DOHH2 (cell line): ENCODE measurements at regions not wholly inside any gene's neighbourhood (a gene's known extent, or its start where the extent isn't known, plus 50 kb on each side); places are given as distances from the start of the nearest gene placed in this dataset.

ENCODE experiments used
- H3F3A ChIP-seq: fragments of 200-600 bp; sonication (generic), shearing (Covaris generic); 2 replicates; pipeline ENCODE4 v1.6.0; 2016; ENCODE audit warnings: antibody characterized with exemption, mild to moderate bottlenecking; ENCODE audit not compliant: control insufficient read depth, insufficient read depth
- H3K27ac ChIP-seq: fragments of 200-600 bp; sonication (generic); 2 replicates; pipeline ENCODE4 v1.5.1; 2014; ENCODE audit warnings: low read depth, mild to moderate bottlenecking, low read length, moderate library complexity
- H3K27me3 ChIP-seq: fragments of 200-600 bp; sonication (generic); 2 replicates; pipeline ENCODE4 v1.6.1; 2014; ENCODE audit warnings: mild to moderate bottlenecking, low read length, mixed read lengths; ENCODE audit not compliant: control insufficient read depth
- H3K36me3 ChIP-seq: fragments of 200-600 bp; sonication (generic); 2 replicates; pipeline ENCODE4 v1.6.1; 2014; ENCODE audit warnings: mild to moderate bottlenecking, low read length, moderate library complexity, mixed read lengths; ENCODE audit not compliant: control insufficient read depth
- H3K4me1 ChIP-seq: fragments of 200-600 bp; sonication (generic); 2 replicates; pipeline ENCODE4 v1.6.1; 2014; ENCODE audit warnings: mild to moderate bottlenecking, low read length, mixed read lengths; ENCODE audit not compliant: control insufficient read depth
- H3K4me2 ChIP-seq: fragments of 200-600 bp; sonication (generic); 2 replicates; pipeline ENCODE4 v1.6.0; 2014; ENCODE audit warnings: mild to moderate bottlenecking, low read length, moderate library complexity
- H3K4me3 ChIP-seq: fragments of 200-600 bp; sonication (generic); 2 replicates; pipeline ENCODE4 v1.5.1; 2014; ENCODE audit warnings: mild to moderate bottlenecking, low read length, mixed read lengths
- H3K79me2 ChIP-seq: fragments of 200-600 bp; sonication (generic); 2 replicates; pipeline ENCODE4 v1.6.1; 2014; ENCODE audit warnings: mild to moderate bottlenecking, low read length, mixed read lengths; ENCODE audit not compliant: control insufficient read depth
- H3K9me2 ChIP-seq: fragments of 200-600 bp; sonication (generic); replicated peaks from 2 replicates; pipeline ENCODE4 v1.6.1; 2014; ENCODE audit warnings: mild to moderate bottlenecking, low read length, mixed read lengths; ENCODE audit not compliant: control insufficient read depth
- H3K9me3 ChIP-seq: fragments of 200-600 bp; sonication (generic); 2 replicates; pipeline ENCODE4 v1.6.1; 2014; ENCODE audit warnings: antibody characterized with exemption, low read length, mixed read lengths; ENCODE audit not compliant: control insufficient read depth, insufficient read depth
- H4K20me1 ChIP-seq: fragments of 200-600 bp; sonication (generic); 2 replicates; pipeline ENCODE4 v1.6.0; 2014; ENCODE audit warnings: low read depth, mild to moderate bottlenecking, antibody characterized with exemption, low read length, moderate library complexity; ENCODE audit not compliant: control insufficient read depth, insufficient read depth
- EZH2phosphoT487 ChIP-seq: fragments of 200-600 bp; sonication (generic); IDR thresholded peaks from 2 replicates; pipeline ENCODE4 v1.6.1; 2017; ENCODE audit warnings: borderline replicate concordance, mild to moderate bottlenecking, antibody characterized with exemption, low read length, moderate library complexity, mixed read lengths
- TF ChIP-seq, protein P1 (sequence below): fragments of 200-600 bp; sonication (generic); IDR thresholded peaks from one replicate; pipeline ENCODE4 v1.5.1; 2014; ENCODE audit warnings: antibody characterized with exemption, mild to moderate bottlenecking, low read depth, low read length; ENCODE audit not compliant: poor library complexity, severe bottlenecking

DNA sequence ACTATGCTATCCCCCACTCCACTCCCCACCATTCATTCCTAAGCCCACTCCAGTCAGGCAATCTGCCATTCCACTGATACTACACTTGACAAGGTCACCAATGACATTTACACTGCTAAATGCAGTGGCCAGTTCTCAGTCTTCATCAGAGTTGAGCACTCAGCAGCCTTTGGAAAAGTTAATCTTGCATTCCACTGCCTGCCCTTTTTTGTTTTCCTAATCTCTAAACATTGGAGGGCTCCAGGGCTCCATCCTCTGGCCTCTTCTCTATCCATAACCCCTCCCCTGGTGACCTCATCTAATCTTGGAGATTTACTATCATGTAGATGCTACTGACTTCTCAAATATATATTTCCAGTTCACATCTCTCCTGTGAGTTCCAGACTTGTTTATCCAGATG, 70.9 kb upstream of the S1PR1 start:
- no peaks in the 10 kb centered on the region for H3K9me3 ChIP-seq
- H3K9me2 ChIP-seq: no peaks in the 10 kb centered on the region
- H3K4me1 ChIP-seq: no peaks in the 10 kb centered on the region
- no peaks in the 10 kb centered on the region for H3K27me3 ChIP-seq
- H3K36me3 ChIP-seq: no peaks in the 10 kb centered on the region
- TF ChIP-seq EZH2phosphoT487: no peak
- TF ChIP-seq, protein P1, sequence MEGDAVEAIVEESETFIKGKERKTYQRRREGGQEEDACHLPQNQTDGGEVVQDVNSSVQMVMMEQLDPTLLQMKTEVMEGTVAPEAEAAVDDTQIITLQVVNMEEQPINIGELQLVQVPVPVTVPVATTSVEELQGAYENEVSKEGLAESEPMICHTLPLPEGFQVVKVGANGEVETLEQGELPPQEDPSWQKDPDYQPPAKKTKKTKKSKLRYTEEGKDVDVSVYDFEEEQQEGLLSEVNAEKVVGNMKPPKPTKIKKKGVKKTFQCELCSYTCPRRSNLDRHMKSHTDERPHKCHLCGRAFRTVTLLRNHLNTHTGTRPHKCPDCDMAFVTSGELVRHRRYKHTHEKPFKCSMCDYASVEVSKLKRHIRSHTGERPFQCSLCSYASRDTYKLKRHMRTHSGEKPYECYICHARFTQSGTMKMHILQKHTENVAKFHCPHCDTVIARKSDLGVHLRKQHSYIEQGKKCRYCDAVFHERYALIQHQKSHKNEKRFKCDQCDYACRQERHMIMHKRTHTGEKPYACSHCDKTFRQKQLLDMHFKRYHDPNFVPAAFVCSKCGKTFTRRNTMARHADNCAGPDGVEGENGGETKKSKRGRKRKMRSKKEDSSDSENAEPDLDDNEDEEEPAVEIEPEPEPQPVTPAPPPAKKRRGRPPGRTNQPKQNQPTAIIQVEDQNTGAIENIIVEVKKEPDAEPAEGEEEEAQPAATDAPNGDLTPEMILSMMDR: no peak
- no peak overlapping the region for H3K27ac ChIP-seq
- H3K4me2 ChIP-seq: no peak overlapping the region
- H3K79me2 ChIP-seq: no peaks in the 10 kb centered on the region
- H4K20me1 ChIP-seq: no peaks in the 10 kb centered on the region
- H3F3A ChIP-seq: no peaks in the 10 kb centered on the region
- H3K4me3 ChIP-seq: no peak overlapping the region

- no peak overlapping the region for H3K4me2 ChIP-seq
- H3K79me2 ChIP-seq: no peaks in the 10 kb centered on the region
- H3K36me3 ChIP-seq: no peaks in the 10 kb centered on the region
- no peaks in the 10 kb centered on the region for H3F3A ChIP-seq
- TF ChIP-seq, protein P1: no peak
- no peaks in the 10 kb centered on the region for H3K4me1 ChIP-seq
- H3K27me3 ChIP-seq: no peaks in the 10 kb centered on the region
- no peaks in the 10 kb centered on the region for H4K20me1 ChIP-seq
- H3K4me3 ChIP-seq: no peak overlapping the region
- no peak overlapping the region for H3K27ac ChIP-seq
- H3K9me2 ChIP-seq: no peaks in the 10 kb centered on the region
- H3K9me3 ChIP-seq: no peaks in the 10 kb centered on the region
These were observed 71.3 kb upstream of the S1PR1 start for GRCh38 chr1:101165532-101165931.

DNA sequence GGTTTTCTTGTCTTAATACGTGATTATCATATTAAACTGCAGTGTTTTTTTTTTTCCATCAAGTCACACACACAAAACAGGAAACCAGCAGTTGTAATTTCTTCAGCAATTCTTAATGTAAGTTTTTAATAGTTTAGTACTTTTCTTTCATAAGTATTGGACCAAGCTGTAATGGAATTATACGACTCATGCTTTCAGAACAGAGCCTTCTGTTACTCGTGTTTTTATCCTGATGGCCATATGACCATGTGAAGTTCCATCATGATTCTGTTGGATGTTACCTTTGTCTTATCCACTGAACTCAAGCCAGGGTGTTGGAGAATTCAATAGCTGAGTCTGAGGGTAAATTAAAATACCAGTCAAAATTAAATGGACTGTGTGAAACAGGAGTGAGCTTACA, 72.0 kb upstream of the S1PR1 start:
- H3K27ac ChIP-seq: no peak overlapping the region
- H3K4me2 ChIP-seq: no peak overlapping the region
- no peaks in the 10 kb centered on the region for H3K4me1 ChIP-seq
- H3K36me3 ChIP-seq: no peaks in the 10 kb centered on the region
- H3K79me2 ChIP-seq: no peaks in the 10 kb centered on the region
- H3K27me3 ChIP-seq: no peaks in the 10 kb centered on the region
- H4K20me1 ChIP-seq: no peaks in the 10 kb centered on the region
- no peaks in the 10 kb centered on the region for H3K9me3 ChIP-seq
- TF ChIP-seq EZH2phosphoT487: no peak
- TF ChIP-seq, protein P1: no peak
- H3K9me2 ChIP-seq: no peaks in the 10 kb centered on the region
- H3K4me3 ChIP-seq: no peak overlapping the region
- H3F3A ChIP-seq: no peaks in the 10 kb centered on the region
